ENCODE measurements at regions not wholly inside any gene's neighbourhood (a gene's known extent, or its start where the extent isn't known, plus 50 kb on each side); places are given as distances from the start of the nearest gene placed in this dataset.
"Not testable (repeated sequence)": the region's sequence is repeated elsewhere in the genome, so short reads cannot be mapped to it uniquely, and the experiment has no call there.

GRCh38 chr15:72847033-72847432, 63.5 kb upstream of the ADPGK start:
- intact Hi-C loops (cut with micrococcal nuclease): no loop called here
- TF ChIP-seq, protein P1, sequence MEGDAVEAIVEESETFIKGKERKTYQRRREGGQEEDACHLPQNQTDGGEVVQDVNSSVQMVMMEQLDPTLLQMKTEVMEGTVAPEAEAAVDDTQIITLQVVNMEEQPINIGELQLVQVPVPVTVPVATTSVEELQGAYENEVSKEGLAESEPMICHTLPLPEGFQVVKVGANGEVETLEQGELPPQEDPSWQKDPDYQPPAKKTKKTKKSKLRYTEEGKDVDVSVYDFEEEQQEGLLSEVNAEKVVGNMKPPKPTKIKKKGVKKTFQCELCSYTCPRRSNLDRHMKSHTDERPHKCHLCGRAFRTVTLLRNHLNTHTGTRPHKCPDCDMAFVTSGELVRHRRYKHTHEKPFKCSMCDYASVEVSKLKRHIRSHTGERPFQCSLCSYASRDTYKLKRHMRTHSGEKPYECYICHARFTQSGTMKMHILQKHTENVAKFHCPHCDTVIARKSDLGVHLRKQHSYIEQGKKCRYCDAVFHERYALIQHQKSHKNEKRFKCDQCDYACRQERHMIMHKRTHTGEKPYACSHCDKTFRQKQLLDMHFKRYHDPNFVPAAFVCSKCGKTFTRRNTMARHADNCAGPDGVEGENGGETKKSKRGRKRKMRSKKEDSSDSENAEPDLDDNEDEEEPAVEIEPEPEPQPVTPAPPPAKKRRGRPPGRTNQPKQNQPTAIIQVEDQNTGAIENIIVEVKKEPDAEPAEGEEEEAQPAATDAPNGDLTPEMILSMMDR (IDR thresholded peaks at IDR 0.05): no peak
- peaks cover 4% of the 10 kb centered on the region for H3K9me3 Mint-ChIP-seq
- H3K4me3 Mint-ChIP-seq: no peak overlapping the region
- no peaks in the 10 kb centered on the region for H3K36me3 Mint-ChIP-seq (ENCODE audit: low read depth)
- H3K27ac Mint-ChIP-seq: no peak overlapping the region
- ATAC-seq (ENCODE audit: low read depth) (no peak), DNase-seq (no peak)
- ChIA-PET CTCF (no interaction called here), POLR2A (no interaction called here)
- no peaks in the 10 kb centered on the region for H3K4me1 Mint-ChIP-seq
- peaks cover 36% of the 10 kb centered on the region for H3K27me3 Mint-ChIP-seq

DNA sequence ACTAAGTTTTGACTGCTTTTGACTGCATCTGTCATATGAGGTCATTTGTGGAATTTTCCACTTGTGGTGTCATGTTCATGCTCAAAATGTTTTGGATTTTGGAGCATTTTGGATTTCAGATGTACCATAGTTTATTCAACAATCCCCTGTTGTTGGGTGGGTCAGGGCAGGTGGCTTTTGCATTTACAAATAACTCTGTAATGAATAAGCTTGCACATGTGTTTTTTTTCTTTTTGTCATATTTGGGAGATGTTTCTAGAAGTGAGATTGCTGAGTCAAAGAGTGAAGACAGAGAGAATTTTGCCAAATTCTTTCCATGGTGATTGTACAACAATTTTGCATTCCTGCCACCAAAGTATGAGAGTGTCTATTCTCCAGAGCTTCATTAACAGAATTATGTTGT, 62.4 kb upstream of the ADPGK start:
- Mint-ChIP-seq H3K36me3 (ENCODE audit: low read depth) (no peaks in the 10 kb centered on the region), H3K9me3 (peaks cover 4% of the 10 kb centered on the region), H3K4me3 (no peak overlapping the region), H3K4me1 (no peaks in the 10 kb centered on the region), H3K27me3 (peaks cover 36% of the 10 kb centered on the region), H3K27ac (no peak overlapping the region)
- no peak for DNase-seq
- no peak for ATAC-seq (ENCODE audit: low read depth)
- ChIA-PET POLR2A (no interaction called here), CTCF (no interaction called here)
- intact Hi-C loops (cut with micrococcal nuclease): no loop called here
- TF ChIP-seq, protein P1 (IDR thresholded peaks at IDR 0.05): no peak

GRCh38 chr15:72844067-72844466, 60.5 kb upstream of the ADPGK start:
- TF ChIP-seq, protein P1 (IDR thresholded peaks at IDR 0.05): no peak
- H3K4me3 Mint-ChIP-seq: no peak overlapping the region
- H3K9me3 Mint-ChIP-seq: peaks cover 4% of the 10 kb centered on the region
- no peak for ATAC-seq (ENCODE audit: low read depth)
- no peak overlapping the region for H3K27ac Mint-ChIP-seq
- H3K27me3 Mint-ChIP-seq: peaks cover 36% of the 10 kb centered on the region
- intact Hi-C loops (cut with micrococcal nuclease): no loop called here
- DNase-seq: no peak
- POLR2A ChIA-PET: no interaction called here
- no peaks in the 10 kb centered on the region for H3K36me3 Mint-ChIP-seq (ENCODE audit: low read depth)
- no peaks in the 10 kb centered on the region for H3K4me1 Mint-ChIP-seq
- CTCF ChIA-PET: no interaction called here

GRCh38 chr15:72843340-72843739, 59.8 kb upstream of the ADPGK start:
- intact Hi-C loops (cut with micrococcal nuclease); DNase-seq; CTCF ChIA-PET; POLR2A ChIA-PET; H3K9me3 Mint-ChIP-seq; H3K4me3 Mint-ChIP-seq; H3K27ac Mint-ChIP-seq; H3K4me1 Mint-ChIP-seq; ATAC-seq (ENCODE audit: low read depth); H3K36me3 Mint-ChIP-seq (ENCODE audit: low read depth): not testable (repeated sequence)
- peaks cover 31% of the 10 kb centered on the region for H3K27me3 Mint-ChIP-seq

DNA sequence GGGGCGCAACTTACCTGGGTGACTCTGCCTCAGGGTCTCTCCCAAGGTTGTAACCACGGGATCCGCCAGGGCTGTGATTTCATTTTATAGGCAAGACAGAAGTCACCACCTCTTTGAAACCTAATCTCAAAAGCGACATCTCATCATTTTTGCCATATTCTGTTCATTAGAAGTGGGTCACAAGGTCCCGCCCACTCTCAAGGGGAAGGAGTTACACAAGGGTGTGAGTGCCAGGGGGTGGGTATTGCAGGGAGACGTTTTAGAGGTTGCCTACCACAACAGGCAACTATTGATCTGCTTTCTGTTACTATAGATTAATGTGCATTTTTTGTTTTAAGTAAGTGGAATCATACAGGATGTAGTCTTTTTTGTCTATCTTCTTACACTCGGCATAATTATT, 56.6 kb upstream of the ADPGK start:
- ATAC-seq (ENCODE audit: low read depth): no peak
- CTCF ChIA-PET: no interaction called here
- no peak for DNase-seq
- TF ChIP-seq, protein P1 (IDR thresholded peaks at IDR 0.05): no peak
- POLR2A ChIA-PET: no interaction called here
- Mint-ChIP-seq H3K4me1 (no peaks in the 10 kb centered on the region), H3K4me3 (no peak overlapping the region), H3K9me3 (peaks cover 4% of the 10 kb centered on the region), H3K27ac (no peak overlapping the region), H3K27me3 (peaks cover 21% of the 10 kb centered on the region), H3K36me3 (ENCODE audit: low read depth) (no peaks in the 10 kb centered on the region)
- intact Hi-C loops (cut with micrococcal nuclease): no loop called here

GRCh38 chr15:72838311-72838731, 54.8 kb upstream of the ADPGK start:
- CTCF ChIA-PET: no interaction called here
- no peak for ATAC-seq (ENCODE audit: low read depth)
- intact Hi-C loops (cut with micrococcal nuclease): no loop called here

More at GRCh38 chr15:72838311-72838731, 54.8 kb upstream of the ADPGK start:
- POLR2A ChIA-PET: no interaction called here
- DNase-seq: no peak
- no peak overlapping the region for H3K27ac Mint-ChIP-seq
- H3K27me3 Mint-ChIP-seq: peaks cover 18% of the 10 kb centered on the region
- H3K9me3 Mint-ChIP-seq: no peaks in the 10 kb centered on the region
- no peaks in the 10 kb centered on the region for H3K4me1 Mint-ChIP-seq
- H3K4me3 Mint-ChIP-seq: no peak overlapping the region
- H3K36me3 Mint-ChIP-seq (ENCODE audit: low read depth): no peaks in the 10 kb centered on the region
- TF ChIP-seq, protein P1 (IDR thresholded peaks at IDR 0.05): no peak
